ENCODE measurements at regions not wholly inside any gene's neighbourhood (a gene's known extent, or its start where the extent isn't known, plus 50 kb on each side); places are given as distances from the start of the nearest gene placed in this dataset.

DNA sequence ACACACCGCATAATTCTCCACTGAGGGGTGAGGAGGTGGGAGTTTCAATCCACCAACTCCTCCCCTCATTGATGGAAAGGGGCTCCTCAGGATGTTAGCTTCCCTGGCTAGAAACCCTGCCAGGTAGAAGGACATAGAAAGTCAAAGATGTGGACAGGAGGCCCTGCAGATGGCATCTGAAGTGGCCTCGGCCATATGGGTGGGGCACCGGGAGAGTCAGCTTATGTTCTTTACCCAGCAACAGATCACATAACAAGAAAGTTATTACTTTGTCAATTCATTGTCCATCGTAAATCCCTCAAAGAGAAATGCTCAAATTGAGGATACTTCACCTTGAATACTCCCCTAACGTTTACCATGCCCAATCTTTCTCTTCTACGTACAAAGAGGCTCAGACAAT lies 97.3 kb upstream of the ARHGEF3 start:
- DNase-seq, result no peak

DNA sequence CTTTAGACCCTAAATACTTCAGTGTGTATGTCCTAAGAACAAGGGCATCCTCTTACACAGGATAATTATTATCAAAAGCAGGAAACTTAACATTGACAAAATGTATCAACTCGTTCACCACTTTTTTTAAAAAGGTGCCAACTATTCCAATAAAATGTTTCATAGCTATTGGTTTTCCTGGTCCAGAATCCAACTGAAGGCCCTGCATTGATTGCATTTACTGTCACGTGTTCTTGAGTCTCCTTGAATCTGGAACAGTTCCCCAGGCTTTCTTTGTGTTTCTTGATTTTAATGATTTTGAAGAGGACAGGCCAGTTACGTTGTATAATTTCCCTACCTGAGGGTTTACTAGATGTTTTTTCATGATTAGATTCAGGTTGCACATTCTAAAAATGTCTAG lies 94.6 kb upstream of the ARHGEF3 start:
- no peak for DNase-seq

DNA sequence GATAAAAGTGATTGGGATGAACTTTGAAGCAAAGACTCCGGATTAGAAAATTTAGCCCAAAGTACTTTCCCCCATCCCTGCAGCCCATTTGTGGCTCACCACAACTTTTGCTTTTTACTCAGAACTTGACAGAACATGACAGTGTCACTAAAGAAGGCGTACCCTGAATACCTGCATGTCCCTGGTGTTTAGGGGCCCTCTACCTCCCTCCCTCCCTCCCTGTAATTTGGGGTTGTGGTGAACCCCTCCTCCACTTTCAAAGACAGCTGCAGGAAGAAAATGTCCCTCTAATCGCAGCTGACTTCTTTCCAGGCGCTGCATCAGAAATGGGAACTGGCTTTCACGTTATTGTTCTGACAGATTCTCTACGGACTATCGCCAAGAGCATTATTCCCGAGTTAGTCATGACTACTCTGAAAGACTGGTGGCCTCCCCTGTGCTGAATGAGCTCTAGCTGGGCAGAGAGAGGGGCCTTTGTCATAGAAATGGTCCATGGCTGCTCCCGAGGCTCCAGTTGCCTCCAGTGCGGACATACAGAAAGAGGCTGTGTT lies 93.2 kb upstream of the ARHGEF3 start:
- peak; percentile 57 for DNase-seq

DNA sequence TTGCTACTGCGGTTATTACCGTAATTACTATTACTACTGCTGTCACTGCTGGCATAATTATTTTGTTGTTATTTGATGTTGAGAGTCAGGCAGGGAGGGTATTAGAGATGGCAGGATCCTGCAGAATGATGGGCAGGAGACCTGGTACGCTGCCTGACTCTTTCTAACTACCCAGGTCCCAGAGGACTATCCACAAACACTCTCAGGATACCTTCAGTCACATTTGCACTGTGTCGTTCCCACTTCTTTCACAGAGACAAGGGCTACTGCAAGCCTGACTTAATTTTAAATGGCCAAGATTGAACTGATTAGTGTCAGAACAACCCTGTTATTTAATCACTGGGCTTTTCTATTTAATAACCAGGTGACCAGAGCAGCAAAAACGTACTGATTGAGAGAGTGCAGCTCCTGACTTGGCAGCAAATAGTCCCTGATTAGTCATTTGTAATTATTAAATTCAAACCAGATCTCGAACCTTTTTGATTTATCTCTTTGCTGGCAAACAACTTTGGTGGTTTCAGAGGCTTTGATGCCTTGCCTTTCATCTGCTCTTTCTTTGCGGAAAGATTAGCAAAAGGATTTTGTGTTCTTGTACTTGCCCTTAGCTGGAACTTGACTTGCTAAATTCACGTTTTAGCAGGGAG lies 88.8 kb upstream of the ARHGEF3 start:
- no peak for DNase-seq

DNA sequence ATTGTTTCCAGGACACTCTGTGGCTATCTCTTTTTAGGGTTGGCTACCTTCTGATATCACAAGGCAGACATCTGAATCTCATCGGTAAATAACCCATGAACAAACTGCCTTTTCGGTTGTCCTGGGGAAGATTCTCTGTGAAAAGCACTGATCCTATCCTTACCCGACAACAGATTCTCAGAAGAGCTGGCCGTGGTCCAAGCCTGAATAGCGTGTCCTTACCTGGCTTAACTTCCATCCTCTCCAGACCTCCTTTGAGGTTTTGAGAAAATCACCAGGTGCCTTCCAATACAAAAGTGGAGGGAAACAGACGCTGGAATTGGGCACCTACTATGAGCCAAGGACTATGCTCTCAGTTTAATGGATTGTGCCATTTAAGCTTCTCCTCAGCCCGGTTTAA lies 87.4 kb upstream of the ARHGEF3 start:
- DNase-seq, result no peak

DNA sequence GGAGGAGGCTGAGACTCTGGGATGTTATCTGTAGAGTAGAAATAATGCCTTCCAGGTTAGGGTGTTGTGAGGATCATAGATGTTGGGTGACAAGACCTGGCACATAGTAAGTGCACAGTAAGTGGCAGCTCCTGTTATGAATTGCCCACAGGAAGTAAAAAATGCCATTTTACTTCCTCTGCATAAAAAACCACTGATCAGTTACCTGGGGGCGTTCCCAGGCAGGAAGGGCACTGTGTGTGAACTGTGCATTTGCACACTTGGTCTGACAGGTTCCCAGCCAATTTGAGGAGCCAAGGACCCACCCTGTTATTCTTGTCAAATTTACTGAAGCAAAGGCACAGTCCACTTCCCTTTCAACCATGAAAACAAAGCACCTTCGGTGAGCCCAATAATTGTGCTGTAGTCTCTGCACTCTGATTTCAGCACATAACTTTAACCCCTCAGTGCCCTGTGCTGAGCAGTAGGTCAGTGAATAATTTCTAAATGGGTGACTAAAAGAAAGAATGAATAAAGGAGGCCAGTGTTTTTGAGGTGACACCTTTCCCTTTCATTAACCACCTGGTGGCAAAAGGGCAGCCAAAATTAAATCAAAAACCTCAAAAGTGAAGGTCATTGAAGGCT lies 85.8 kb upstream of the ARHGEF3 start:
- DNase-seq, result no peak

DNA sequence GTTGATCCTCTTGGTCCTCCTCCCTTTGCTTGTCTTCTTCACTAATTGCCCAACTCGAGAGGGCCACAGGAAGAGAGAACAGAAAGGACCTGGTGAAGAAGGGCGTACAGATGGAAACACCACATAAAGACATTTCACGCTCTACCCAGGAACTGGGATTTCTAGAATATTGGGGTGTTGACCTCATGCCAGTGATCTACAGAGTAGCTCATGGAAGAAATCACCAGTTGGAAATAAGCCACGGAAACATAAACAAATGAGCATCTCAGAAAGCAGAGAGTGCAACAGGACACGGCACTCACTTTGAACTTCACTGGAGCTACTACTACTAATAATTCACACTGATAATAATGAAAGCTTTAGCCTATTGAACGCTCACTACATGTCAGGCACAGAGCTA lies 84.6 kb upstream of the ARHGEF3 start:
- no peak for DNase-seq

DNA sequence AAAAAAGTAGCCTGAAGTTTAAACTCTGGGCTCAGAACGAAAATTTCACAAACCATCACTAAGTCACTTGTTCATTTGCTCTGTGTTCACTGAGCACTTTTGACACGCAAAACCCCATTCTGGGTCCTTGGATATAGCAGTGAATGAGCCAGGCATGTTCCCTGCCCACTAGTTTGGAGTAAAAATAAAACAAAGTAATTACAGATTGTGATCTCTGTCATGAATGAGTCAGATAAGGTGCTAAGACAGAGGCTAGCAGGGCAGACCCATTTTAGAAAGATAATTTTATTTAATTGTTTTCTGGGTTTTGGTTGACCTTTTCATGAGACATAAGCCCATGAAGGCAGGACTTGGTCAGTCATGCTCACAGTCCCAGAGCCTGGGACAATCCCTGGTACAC lies 84.1 kb upstream of the ARHGEF3 start:
- no peak for DNase-seq

DNA sequence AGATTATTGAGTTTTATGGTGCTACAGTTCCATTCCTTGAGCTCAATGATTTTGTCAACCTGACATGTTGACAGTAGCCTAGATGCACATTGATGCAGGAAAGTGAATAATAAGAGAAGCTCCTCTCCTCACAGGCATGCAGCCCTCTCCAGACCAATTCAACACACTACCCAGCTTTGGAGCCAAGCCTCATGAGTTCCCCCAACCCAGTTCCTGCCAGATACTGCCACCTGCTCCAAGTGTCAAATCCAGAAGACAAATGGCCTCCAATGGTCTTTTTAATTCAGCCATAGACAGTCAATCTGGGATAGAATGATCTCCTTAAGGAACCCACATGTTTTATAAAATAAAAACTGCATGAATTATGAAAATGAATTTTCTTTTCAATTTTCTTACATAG lies 83.7 kb upstream of the ARHGEF3 start:
- DNase-seq, result peak; percentile 28

DNA sequence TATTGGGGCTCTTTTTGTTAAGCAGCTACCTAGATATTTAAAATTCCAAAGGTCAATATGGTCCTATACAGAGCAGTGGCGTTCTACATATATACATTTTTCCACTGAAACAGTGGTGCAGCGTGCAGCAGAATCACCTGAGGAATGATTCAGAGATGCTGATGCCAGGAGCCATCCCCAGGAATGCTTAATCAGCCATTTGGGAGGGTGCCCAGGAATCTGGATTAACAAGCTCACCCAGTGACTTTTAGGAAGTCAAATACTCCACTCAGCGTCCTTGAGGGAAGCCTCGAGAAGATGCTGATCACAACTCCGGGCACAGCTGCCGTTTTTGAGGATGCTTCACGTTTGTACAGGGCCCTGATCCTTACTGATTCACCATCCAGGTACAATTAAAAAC lies 82.6 kb upstream of the ARHGEF3 start:
- DNase-seq, result no peak

DNA sequence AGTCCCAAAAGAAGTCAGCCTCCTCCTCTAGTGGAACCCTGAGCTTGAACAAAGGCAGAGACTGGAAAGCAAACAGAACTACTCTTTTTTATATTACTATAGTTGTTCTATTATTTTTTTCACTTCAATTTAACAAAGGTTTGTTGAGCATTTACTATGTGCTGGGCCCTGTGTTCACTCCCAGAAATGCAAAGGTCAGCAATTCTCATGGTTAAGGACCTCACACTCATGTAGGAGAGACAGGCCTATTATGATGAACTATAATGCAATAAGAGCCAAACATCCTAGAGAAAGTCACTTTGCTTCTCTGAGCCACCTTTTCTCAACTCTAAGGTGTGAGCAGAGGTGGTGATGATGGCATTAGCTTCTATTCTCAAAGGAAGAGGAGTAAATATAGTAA lies 82.1 kb upstream of the ARHGEF3 start:
- no peak for DNase-seq

DNA sequence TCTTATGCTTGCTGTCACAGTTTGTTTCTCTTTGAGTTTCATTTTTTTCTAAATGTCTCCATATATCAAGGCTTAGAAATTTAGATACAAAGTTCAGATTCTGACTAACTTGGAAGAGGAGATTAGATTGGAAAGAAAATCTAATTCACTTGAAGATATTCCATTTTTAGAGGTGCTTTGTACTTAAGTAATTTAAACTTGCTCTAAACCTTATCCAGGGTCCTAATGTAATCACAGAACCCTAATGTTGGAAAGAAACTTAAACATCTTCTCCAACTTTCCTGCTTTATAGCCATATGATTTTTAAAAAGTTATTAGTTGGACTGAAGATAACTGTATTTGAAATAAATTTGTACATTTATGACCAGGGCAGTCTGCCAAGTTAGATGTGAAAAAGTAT lies 81.1 kb upstream of the ARHGEF3 start:
- DNase-seq, result no peak

DNA sequence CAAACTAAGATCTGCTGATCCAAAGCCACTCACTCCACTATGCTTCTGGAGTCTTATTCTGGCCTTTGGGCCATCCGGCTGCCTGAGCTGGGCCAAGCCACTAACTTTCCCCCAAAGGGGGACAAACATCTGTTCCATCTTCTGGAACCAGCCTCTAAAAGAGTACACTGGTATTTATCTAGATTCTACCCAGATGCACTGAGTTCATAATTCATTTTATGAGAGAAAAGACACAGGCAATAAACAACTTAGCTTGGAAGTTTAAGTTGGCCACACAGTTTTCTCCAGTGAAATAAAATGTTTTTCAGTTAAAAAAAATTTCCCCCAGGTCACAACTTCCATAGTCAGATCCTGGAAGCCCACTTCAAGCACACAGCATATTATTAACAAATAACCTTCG lies 80.1 kb upstream of the ARHGEF3 start:
- peak; percentile 22 for DNase-seq

DNA sequence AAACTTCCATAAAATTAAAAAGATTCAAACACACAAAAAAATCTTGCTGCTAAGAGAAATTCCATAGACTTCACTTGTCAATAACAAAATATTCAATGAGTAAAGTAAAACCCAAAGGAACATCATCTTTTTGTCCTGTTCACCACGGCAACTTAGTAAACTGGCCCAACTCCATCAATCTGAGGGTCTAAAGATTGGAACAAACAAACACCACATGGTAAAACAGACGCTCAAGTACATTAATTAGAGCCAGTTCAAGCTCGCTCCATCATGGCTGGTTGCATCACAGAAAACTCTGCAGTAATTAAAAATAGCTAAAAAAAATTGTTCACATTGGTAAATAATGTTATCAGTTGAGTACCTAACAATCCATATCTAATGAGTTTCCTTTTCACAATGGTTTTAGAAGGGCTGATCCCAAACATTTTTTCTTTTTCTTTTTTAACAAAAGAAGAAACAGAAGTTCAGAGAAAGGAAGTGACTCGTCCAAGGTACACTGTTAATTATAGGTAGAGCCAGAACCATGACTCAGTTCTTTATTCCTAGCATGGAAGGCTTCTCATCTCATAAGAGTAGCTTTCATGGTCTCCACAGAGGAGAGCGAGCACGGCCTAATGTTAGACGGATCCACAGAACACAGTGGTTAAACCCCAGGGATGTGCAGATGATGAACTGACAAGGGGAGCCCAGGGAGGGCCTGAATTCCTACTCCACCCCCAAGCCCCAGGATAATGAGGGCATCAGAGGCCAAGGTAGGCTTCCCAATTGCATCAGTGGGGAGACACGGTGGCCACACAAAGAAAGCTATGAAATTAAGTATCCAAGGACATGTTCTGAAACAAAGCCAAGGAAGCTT lies 79.2 kb upstream of the ARHGEF3 start:
- no peak for DNase-seq

DNA sequence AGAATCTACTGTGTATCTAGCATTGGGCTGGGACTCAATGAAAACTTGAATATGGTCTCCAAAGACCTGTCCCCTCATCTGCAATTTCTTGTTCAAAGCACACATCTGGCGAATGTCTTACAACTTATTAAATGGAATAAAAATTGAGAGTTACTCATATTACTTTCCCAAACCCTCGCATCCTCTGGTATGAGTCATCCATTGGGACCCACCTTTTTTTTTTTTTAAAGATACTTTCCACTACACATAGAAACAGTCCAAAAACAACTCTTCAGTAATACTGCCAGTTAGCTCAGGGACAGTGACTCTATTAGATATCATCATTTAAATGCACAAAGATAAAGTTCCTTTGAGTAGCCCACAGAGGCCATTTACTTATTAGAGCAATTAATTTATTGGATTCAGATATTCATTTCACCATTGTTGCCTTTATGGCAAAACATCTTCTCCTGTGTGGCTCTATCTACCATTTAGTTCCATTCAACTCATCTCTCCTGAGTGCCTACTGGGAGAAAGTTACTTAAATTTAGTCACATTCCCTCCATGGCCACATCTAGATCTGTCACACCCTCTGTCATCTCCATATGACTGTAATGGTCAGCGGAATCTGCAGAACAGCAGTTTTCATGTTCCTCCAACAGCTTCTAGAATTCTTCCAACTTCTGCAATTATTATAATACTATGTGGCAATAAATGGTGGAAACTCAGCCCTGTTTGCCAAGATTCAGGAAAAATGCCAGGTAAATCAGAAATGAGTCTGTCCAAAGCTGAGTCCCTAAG lies 77.9 kb upstream of the ARHGEF3 start:
- peak; percentile 68 for DNase-seq

DNA sequence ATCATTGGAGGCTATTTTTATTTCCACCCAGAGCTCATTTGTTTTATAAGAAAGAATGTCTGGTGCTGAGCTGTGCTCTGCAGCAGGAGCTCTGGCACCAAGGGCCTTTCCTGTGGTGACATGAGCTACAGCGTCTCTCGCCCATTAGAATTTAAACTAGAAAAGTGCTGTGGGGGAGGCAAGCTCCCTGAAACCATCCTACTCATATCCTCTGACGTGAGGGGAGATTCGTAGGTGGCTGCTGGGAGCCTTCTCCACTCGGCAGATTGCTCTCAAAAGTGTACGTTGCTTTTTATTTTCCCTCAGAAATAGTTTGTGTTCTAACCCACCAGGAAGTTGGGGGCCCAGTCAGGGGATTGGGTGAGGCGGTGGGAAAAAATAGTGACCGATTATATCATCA lies 76.3 kb upstream of the ARHGEF3 start:
- DNase-seq, result peak; percentile 60

DNA sequence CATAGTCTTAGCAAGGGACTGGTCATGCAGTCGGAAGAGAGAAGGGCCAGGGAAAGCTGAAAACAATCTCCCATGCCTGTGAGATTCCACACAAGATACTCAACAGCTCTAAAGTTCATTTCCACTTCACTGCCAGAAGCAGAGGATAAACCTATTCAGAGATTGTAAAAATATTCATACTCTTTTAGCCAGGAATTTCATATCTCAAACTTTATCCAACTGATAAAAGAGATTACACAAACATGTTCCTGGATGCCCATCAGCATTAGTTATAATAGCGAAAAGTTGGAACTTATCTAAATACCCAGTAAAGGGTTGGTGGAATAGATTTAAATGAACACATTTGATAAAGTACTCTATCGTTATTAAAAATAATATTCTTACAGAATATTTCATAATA lies 75.2 kb upstream of the ARHGEF3 start:
- no peak for DNase-seq

DNA sequence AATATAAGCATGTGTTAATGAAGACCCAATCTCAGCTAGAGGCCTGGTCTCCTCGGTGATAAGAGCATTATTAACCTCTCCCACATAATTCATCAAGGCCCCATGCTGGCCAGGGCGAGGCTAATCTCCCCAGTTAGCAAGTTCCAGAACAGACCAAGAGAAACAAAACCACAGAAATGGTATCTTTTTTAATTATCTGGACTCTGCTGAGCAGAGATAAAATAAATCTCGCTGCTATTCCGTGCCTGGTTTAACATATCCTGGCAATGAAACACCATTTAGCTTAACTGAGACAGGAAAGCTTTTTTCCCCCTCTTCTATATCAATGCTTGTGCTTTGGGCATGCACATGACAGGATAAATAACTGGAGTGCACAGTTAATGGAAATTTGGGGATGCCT lies 72.5 kb upstream of the ARHGEF3 start:
- DNase-seq, result no peak

DNA sequence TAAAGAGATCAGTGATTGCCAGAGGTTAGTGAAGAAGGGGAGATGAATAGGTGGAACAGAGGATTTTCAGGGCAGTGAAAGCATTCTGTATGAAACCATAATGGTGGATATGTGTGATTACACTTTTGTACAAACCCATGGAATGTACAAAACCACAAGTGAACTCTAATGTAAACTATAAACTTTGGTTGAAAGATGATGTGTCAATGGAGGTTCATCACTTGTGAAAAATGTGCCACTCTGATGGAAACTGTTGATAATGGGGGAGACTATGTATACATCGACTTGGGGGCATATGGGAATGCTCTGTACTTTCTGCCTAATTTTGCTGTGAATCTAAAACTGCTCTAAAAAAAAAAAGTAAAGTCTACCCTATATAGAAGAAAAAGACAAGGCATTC lies 68.7 kb upstream of the ARHGEF3 start:
- no peak for DNase-seq

DNA sequence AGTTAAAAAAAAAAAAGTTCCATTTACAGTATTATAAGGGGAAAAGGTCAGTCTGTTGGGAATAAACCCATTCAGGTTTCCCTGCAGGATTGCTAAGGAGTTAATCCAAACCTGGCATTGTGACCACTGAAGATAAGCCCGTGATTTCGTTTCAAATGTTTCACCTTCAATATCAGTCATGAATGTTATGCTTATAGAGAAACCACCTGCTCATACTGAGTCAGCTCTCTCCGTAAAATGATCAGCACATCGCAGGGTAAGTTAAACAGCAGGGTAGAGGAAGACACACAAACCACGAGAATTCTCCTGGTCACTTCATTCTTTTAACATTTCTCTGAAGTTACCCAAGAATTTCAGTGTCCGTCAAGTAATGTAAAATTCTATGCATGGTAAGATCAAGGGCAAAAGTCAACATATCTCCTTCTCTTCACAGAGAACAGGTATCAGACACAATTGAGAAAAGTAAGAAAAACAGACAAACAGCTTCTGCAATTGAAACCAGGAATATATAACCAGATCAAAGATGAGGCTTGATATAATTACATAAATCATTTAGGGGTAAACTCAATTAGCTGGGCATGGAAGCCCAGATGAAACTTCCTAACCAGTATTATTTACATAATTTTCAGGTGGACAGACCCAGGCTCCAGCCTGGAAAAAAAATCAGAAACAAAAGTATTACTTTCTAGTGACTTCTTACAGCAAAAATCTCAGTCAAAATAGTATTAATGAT lies 67.6 kb upstream of the ARHGEF3 start:
- DNase-seq, result no peak

DNA sequence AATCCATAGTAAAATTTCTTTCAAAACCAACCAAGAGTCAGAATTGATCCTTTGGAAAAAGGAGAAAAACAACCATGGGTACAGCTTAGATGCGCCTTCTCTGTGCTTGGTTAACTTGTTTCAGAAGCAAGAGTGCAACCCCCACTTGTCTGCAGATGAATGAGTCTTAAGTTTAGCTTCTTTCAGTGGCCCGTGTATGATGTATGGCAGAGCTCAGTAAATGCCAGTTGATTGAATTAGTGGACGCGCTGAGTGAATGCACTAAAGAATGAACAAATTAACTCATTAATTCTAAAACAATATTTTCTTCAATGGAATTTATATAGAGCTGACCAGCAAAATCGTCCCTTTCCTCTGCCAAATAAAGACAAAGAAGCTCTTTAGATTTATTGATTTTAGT lies 67.0 kb upstream of the ARHGEF3 start:
- DNase-seq, result no peak
